Activated CD4-positive, alpha-beta T cell treated with anti-CD3 and anti-CD28 coated beads, Interleukin-2, Interleukin-6, amounts not matched to agents 100 ng/mL and 50 ng/mL, durations not matched to agents 16 hours and 8 hours (primary cell): ENCODE measurements at regions not wholly inside any gene's neighbourhood (a gene's known extent, or its start where the extent isn't known, plus 50 kb on each side); places are given as distances from the start of the nearest gene placed in this dataset.
"Not testable (repeated sequence)": the region's sequence is repeated elsewhere in the genome, so short reads cannot be mapped to it uniquely, and the experiment has no call there.

Experiments
- DNase-seq: peaks from one replicate; pipeline ENCODE4 v3.0.0-alpha.2; 2020

- no peak for DNase-seq
These were observed 616.1 kb upstream of the RGMB start for GRCh38 chr5:98157368-98157767.

GRCh38 chr5:98158440-98158839 is 615.0 kb upstream of the RGMB start:
- no peak for DNase-seq

GRCh38 chr5:98163796-98164493 is 609.5 kb upstream of the RGMB start:
- DNase-seq = no peak

- no peak for DNase-seq
These were observed 604.6 kb upstream of the RGMB start for GRCh38 chr5:98168871-98169270.

GRCh38 chr5:98170994-98171393 is 602.5 kb upstream of the RGMB start:
- no peak for DNase-seq

- DNase-seq = no peak
These were observed 600.1 kb upstream of the RGMB start for GRCh38 chr5:98173334-98173733.

GRCh38 chr5:98175474-98175873 is 598.0 kb upstream of the RGMB start:
- no peak for DNase-seq

GRCh38 chr5:98179791-98180755 is 593.4 kb upstream of the RGMB start:
- DNase-seq = no peak

GRCh38 chr5:98186128-98186527 is 587.3 kb upstream of the RGMB start:
- DNase-seq = no peak

- no peak for DNase-seq
These were observed 585.5 kb upstream of the RGMB start for GRCh38 chr5:98187945-98188344.

- DNase-seq = not testable (repeated sequence)
These were observed 583.1 kb upstream of the RGMB start for GRCh38 chr5:98190344-98190743.

GRCh38 chr5:98193921-98194760 is 579.3 kb upstream of the RGMB start:
- DNase-seq = no peak

GRCh38 chr5:98200726-98201541 is 572.5 kb upstream of the RGMB start:
- no peak for DNase-seq

- no peak for DNase-seq
These were observed 568.7 kb upstream of the RGMB start for GRCh38 chr5:98204798-98205197.

- DNase-seq = no peak
These were observed 567.6 kb upstream of the RGMB start for GRCh38 chr5:98205691-98206461.

- DNase-seq = no peak
These were observed 566.9 kb upstream of the RGMB start for GRCh38 chr5:98206566-98206965.

GRCh38 chr5:98209418-98209817 is 564.0 kb upstream of the RGMB start:
- no peak for DNase-seq

GRCh38 chr5:98214240-98215051 is 559.0 kb upstream of the RGMB start:
- no peak for DNase-seq

- DNase-seq = no peak
These were observed 556.3 kb upstream of the RGMB start for GRCh38 chr5:98217138-98217537.

GRCh38 chr5:98218838-98219237 is 554.6 kb upstream of the RGMB start:
- no peak for DNase-seq

- no peak for DNase-seq
These were observed 546.0 kb upstream of the RGMB start for GRCh38 chr5:98227489-98227888.
